Activated CD8-positive, alpha-beta T cell treated with anti-CD3 and anti-CD28 coated beads for 36 hours (primary cell): ENCODE measurements at regions not wholly inside any gene's neighbourhood (a gene's known extent, or its start where the extent isn't known, plus 50 kb on each side); places are given as distances from the start of the nearest gene placed in this dataset.

Experiments used
- ATAC-seq: fragments of 200-7000 bp; cut with Tn5 transposase; one replicate; pipeline ENCODE4 v1.10.0; 2021; ENCODE audit warnings: mild to moderate bottlenecking, moderate library complexity
- CTCF ChIA-PET: fragments of 350-600 bp; sonication (Branson Sonifier 250); formaldehyde crosslinking; loops from one replicate; lab custom pipeline; 2021; ENCODE audit warnings: antibody characterized with exemption; lab: Charles Lee
- POLR2A ChIA-PET: fragments of 350-600 bp; sonication (Branson Sonifier 250); formaldehyde crosslinking; loops from one replicate; lab custom pipeline; 2021; ENCODE audit warnings: antibody characterized with exemption; lab: Charles Lee
- DNase-seq: peaks from one replicate; pipeline ENCODE4 v3.0.0-alpha.2; 2020
- H3K27ac Mint-ChIP-seq: one replicate; pipeline ENCODE4 v1.8.0; 2021; ENCODE audit warnings: mild to moderate bottlenecking, mixed read lengths
- H3K27me3 Mint-ChIP-seq: one replicate; pipeline ENCODE4 v1.8.0; 2021; ENCODE audit warnings: mixed read lengths
- H3K36me3 Mint-ChIP-seq: one replicate; pipeline ENCODE4 v1.8.0; 2021; ENCODE audit warnings: low read depth, mixed read lengths
- H3K4me1 Mint-ChIP-seq: one replicate; pipeline ENCODE4 v1.8.0; 2021; ENCODE audit warnings: low read depth, mixed read lengths
- H3K4me3 Mint-ChIP-seq: one replicate; pipeline ENCODE4 v1.8.0; 2021; ENCODE audit warnings: mild to moderate bottlenecking, moderate library complexity, mixed read lengths
- H3K9me3 Mint-ChIP-seq: one replicate; pipeline ENCODE4 v1.8.0; 2021; ENCODE audit warnings: mixed read lengths
- intact Hi-C: fragments of 100-400 bp; cut with micrococcal nuclease; formaldehyde crosslinking; loops from one replicate; pipeline ENCODE4 v1.10.0; 2022
- TF ChIP-seq, protein P1 (sequence below): fragments of 200-600 bp; IDR thresholded peaks from one replicate; pipeline ENCODE4 v1.8.0; 2022; ENCODE audit warnings: antibody characterized with exemption, mild to moderate bottlenecking

GRCh38 chr7:144907577-144907976 lies 71.7 kb upstream of the TPK1 start:
- no peak overlapping the region for H3K27ac Mint-ChIP-seq
- POLR2A ChIA-PET, result no interaction called here
- H3K9me3 Mint-ChIP-seq, result no peaks in the 10 kb centered on the region
- H3K36me3 Mint-ChIP-seq, result no peaks in the 10 kb centered on the region
- DNase-seq, result no peak
- ATAC-seq, result peak; percentile 49
- CTCF ChIA-PET, result no interaction called here
- H3K27me3 Mint-ChIP-seq, result peaks cover 2% of the 10 kb centered on the region
- TF ChIP-seq, protein P1, sequence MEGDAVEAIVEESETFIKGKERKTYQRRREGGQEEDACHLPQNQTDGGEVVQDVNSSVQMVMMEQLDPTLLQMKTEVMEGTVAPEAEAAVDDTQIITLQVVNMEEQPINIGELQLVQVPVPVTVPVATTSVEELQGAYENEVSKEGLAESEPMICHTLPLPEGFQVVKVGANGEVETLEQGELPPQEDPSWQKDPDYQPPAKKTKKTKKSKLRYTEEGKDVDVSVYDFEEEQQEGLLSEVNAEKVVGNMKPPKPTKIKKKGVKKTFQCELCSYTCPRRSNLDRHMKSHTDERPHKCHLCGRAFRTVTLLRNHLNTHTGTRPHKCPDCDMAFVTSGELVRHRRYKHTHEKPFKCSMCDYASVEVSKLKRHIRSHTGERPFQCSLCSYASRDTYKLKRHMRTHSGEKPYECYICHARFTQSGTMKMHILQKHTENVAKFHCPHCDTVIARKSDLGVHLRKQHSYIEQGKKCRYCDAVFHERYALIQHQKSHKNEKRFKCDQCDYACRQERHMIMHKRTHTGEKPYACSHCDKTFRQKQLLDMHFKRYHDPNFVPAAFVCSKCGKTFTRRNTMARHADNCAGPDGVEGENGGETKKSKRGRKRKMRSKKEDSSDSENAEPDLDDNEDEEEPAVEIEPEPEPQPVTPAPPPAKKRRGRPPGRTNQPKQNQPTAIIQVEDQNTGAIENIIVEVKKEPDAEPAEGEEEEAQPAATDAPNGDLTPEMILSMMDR, result no peak
- H3K4me3 Mint-ChIP-seq, result no peak overlapping the region
- intact Hi-C loops, result no loop called here
- peaks cover 8% of the 10 kb centered on the region for H3K4me1 Mint-ChIP-seq

- ChIA-PET CTCF (no interaction called here), POLR2A (no interaction called here)
- TF ChIP-seq, protein P1, result no peak
- H3K4me1 Mint-ChIP-seq, result peaks cover 5% of the 10 kb centered on the region
- H3K9me3 Mint-ChIP-seq, result no peaks in the 10 kb centered on the region
- no peak overlapping the region for H3K4me3 Mint-ChIP-seq
- H3K36me3 Mint-ChIP-seq, result no peaks in the 10 kb centered on the region
- DNase-seq, result no peak
- intact Hi-C loops, result no loop called here
- H3K27ac Mint-ChIP-seq, result no peak overlapping the region
- H3K27me3 Mint-ChIP-seq, result peaks cover 2% of the 10 kb centered on the region
- ATAC-seq, result no peak
Measured at GRCh38 chr7:144903201-144903600, 67.3 kb upstream of the TPK1 start.

DNA sequence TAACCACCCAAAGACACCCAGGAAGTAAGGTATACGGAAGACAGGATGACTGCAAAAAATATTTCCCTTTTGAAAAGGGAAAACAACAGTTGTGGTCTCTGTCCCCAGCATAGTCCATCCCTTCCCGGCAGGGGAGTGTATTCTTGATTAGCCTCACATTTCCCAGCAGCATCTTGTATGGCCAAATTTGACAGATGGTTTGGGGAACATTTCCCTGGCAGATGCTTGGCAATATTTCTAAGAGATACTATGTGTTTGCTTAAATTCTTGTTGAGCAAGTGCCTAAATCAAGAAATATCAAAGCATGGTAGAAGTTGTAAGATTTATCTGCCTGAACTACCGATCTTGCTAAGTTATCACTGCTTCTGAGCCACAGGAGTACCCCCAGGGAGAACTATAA lies 56.9 kb upstream of the TPK1 start:
- Mint-ChIP-seq H3K27ac (no peak overlapping the region), H3K36me3 (no peaks in the 10 kb centered on the region), H3K27me3 (no peaks in the 10 kb centered on the region), H3K4me1 (no peaks in the 10 kb centered on the region), H3K9me3 (no peaks in the 10 kb centered on the region), H3K4me3 (no peak overlapping the region)
- POLR2A ChIA-PET, result no interaction called here
- DNase-seq, result no peak
- intact Hi-C loops, result no loop called here
- TF ChIP-seq, protein P1, result no peak
- ATAC-seq, result no peak
- CTCF ChIA-PET, result interaction anchor here (1.4 kb wide), 1 partner anchor 153 kb away, joined by 3 read pairs; no protein-coding TSS in a partner anchor
